ENCODE measurements at regions not wholly inside any gene's neighbourhood (a gene's known extent, or its start where the extent isn't known, plus 50 kb on each side); places are given as distances from the start of the nearest gene placed in this dataset.
A peak's percentile ranks its signal among the peaks of the same experiment; 100 is the strongest.

DNA sequence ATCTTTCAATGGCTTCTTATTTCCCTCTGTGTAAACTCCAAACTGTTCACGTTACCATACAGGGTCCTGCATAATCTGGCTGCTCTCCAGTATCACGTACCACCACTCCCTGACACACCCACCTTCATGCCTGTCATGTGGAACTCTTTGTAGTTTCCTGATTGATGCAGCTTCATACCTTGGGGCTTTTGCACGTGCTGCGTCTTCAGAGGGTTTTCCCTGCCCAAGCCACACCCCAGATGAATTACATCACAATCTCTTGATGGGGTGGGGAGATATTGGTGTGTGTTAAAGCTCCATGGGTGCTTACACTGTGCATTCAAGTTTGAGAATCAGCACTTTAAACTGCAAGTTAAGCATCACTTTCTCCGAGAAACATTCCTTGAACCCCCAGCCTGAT lies 101.9 kb downstream of the CT47B1 start:
- TF ChIP-seq, protein P1, sequence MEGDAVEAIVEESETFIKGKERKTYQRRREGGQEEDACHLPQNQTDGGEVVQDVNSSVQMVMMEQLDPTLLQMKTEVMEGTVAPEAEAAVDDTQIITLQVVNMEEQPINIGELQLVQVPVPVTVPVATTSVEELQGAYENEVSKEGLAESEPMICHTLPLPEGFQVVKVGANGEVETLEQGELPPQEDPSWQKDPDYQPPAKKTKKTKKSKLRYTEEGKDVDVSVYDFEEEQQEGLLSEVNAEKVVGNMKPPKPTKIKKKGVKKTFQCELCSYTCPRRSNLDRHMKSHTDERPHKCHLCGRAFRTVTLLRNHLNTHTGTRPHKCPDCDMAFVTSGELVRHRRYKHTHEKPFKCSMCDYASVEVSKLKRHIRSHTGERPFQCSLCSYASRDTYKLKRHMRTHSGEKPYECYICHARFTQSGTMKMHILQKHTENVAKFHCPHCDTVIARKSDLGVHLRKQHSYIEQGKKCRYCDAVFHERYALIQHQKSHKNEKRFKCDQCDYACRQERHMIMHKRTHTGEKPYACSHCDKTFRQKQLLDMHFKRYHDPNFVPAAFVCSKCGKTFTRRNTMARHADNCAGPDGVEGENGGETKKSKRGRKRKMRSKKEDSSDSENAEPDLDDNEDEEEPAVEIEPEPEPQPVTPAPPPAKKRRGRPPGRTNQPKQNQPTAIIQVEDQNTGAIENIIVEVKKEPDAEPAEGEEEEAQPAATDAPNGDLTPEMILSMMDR (IDR thresholded peaks at IDR 0.05; ENCODE audit: control insufficient read depth, insufficient read depth, low read depth, low read length, missing control alignments), result no peak
- no peak overlapping the region for H3K4me3 ChIP-seq (ENCODE audit: control insufficient read depth, low read depth, low read length)
- no peak for DNase-seq (ENCODE audit: low read depth)

DNA sequence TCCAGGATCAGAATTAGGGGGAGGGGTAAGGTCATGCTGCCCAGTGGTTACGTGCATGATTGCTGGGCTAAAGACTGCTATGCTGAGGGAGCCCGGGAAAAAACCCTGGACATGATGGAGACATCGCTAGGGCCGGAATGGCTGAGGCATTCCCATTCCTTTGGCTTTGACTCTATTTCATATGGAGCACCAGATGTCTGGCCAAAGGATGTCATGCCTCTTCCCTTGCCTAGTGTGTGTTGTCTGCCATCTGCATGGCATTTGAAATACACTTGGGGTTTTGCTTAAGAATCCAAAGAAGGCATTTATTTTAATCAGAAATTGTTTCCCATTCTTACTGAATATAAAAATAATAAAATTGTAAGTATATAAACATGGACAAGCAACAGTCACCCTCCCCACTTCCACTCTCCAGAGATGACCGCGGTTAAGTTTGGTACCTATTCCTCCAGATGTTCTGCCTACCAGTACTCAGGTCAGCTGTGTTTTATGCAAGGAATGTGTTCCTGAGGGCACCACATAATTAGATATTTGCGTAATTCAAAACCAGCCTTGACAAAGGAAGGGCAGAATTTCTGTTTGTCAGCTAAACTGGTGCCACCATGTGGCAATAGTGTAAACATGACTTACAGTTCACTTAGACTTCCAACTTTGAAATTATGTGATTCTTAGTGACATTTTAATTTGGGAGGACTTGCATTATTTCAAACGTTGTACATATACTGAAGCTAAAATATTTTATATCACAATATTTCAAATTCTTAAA lies 105.9 kb downstream of the CT47B1 start:
- TF ChIP-seq, protein P1 (IDR thresholded peaks at IDR 0.05; ENCODE audit: control insufficient read depth, insufficient read depth, low read depth, low read length, missing control alignments), result peak; percentile 11
- peak; percentile 62 for DNase-seq (ENCODE audit: low read depth)
- H3K4me3 ChIP-seq (ENCODE audit: control insufficient read depth, low read depth, low read length), result no peak overlapping the region

DNA sequence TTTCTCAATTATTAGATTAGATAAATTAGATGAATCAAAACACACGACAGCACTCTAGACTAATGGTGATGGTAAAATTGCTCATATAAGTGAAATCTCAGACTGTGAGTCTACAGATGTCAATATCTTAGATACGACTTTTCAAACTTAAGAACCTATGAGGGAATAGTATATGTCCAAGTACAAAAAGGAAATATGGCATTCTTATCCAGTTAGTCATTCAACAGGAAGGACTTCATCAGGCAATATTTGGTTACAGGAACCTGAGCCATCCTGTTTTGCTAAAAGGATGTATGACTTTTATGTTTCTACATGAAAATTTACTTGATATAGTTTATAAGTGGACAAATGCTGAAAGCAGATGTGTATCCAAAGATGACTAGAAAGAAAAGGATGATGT lies 107.0 kb downstream of the CT47B1 start:
- peak; percentile 17 for DNase-seq (ENCODE audit: low read depth)
- H3K4me3 ChIP-seq (ENCODE audit: control insufficient read depth, low read depth, low read length), result no peak overlapping the region
- TF ChIP-seq, protein P1 (IDR thresholded peaks at IDR 0.05; ENCODE audit: control insufficient read depth, insufficient read depth, low read depth, low read length, missing control alignments), result no peak

DNA sequence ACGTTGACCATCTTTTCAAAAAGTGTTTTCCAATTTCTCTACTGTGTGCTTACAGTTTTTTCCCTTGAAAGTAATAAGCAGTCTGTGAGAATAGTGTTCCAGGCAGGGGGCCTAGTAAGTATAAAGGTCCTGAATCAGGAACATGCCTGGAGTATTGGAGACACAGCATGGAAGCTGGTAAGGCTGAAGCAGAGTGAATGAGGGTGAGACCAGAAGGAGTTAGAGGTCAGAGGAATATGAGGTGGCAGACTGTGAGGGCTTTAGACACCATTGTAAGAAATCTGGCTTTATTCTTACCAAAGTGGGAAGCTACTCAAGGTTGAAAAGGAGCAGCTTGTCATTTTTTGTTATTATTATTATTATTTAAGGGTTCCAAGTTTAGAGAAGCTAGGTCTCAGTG lies 107.4 kb downstream of the CT47B1 start:
- TF ChIP-seq, protein P1 (IDR thresholded peaks at IDR 0.05; ENCODE audit: control insufficient read depth, insufficient read depth, low read depth, low read length, missing control alignments), result no peak
- DNase-seq (ENCODE audit: low read depth), result no peak
- no peak overlapping the region for H3K4me3 ChIP-seq (ENCODE audit: control insufficient read depth, low read depth, low read length)

DNA sequence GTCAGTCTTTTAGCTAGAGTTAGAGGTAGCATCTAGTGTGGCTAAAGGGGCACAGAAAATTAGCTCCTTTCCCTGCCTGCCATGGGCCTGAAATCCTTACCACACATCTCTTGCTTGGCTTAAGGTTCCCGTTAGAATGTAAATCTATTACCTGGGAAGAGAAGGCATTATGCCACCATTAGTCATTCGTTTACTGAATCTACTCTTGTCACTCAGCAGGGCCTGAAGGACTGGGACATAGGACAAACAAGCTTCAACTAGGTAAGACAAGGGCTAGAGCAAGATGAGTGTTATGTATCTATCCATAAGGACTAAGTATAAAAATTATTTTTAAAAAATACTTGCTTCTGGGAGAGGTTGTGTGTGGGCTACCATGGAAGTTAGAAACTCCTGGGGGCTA lies 112.4 kb downstream of the CT47B1 start:
- no peak for DNase-seq (ENCODE audit: low read depth)
- no peak overlapping the region for H3K4me3 ChIP-seq (ENCODE audit: control insufficient read depth, low read depth, low read length)
- TF ChIP-seq, protein P1 (IDR thresholded peaks at IDR 0.05; ENCODE audit: control insufficient read depth, insufficient read depth, low read depth, low read length, missing control alignments), result no peak

DNA sequence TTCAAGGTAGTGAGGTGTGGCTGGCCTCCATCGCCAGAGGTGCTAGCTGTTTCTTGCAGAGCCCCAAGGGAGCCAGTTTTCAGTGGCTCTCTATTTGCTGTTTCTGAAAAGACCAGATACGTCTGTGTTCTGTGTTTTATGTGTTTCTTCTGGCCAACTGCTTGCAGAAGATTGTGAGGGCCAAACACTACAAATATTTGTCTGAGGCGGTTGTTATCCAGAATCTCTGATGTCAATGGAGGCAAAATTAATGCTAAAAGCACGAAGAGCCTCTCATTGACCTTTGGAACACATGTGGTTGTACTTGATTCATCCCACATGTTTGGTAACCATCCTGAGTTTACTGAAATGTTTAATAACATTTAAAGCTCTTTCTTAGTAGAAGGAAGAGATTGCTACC lies 113.9 kb downstream of the CT47B1 start:
- TF ChIP-seq, protein P1 (IDR thresholded peaks at IDR 0.05; ENCODE audit: control insufficient read depth, insufficient read depth, low read depth, low read length, missing control alignments), result no peak
- H3K4me3 ChIP-seq (ENCODE audit: control insufficient read depth, low read depth, low read length), result no peak overlapping the region
- DNase-seq (ENCODE audit: low read depth), result peak; percentile 78
